Skeletal muscle satellite cell (primary cell): ENCODE measurements at regions not wholly inside any gene's neighbourhood (a gene's known extent, or its start where the extent isn't known, plus 50 kb on each side); places are given as distances from the start of the nearest gene placed in this dataset.

Experiments used
- H3K27me3 ChIP-seq: 2 replicates; pipeline ENCODE4 v1.7.0; 2013; ENCODE audit warnings: low read length; ENCODE audit not compliant: control insufficient read depth, insufficient read depth
- H3K36me3 ChIP-seq: 2 replicates; pipeline ENCODE4 v1.7.0; 2013; ENCODE audit warnings: mild to moderate bottlenecking, control low read depth, low read length; ENCODE audit not compliant: insufficient read depth
- H3K4me1 ChIP-seq: 2 replicates; pipeline ENCODE4 v1.7.0; 2013; ENCODE audit warnings: low read length; ENCODE audit not compliant: control insufficient read depth, insufficient read depth
- H3K4me2 ChIP-seq: 2 replicates; pipeline ENCODE4 v1.7.0; 2013; ENCODE audit warnings: mild to moderate bottlenecking, low read length
- H3K4me3 ChIP-seq: 2 replicates; pipeline ENCODE4 v1.7.0; 2013; ENCODE audit warnings: low read length
- H3K9ac ChIP-seq: 2 replicates; pipeline ENCODE4 v1.7.0; 2013; ENCODE audit warnings: mild to moderate bottlenecking, low read depth, low read length, moderate library complexity
- H3K9me3 ChIP-seq: replicated peaks from 2 replicates; pipeline ENCODE4 v1.7.0; 2013; ENCODE audit warnings: mild to moderate bottlenecking, control low read depth, low read length

DNA sequence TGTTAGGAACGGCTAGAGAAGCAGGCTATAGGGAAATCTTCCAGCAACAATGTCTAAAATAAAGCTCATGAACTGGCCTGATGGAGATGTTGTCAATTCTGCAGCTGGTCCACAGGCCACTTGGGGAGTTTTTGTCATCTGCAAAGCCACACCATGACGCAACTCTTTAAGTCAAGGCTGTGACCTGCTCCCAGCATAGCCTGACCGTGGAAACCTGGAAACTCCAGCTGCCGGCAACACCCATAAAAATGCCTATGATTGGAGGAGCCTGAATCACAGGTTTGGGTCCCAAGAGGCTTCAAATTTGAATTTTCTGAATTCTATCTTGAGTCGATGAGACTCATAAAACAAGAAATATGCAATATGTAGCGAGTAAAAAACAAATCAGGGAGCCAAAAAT is 969.2 kb upstream of the PRKX start:
- no peaks in the 10 kb centered on the region for H3K9me3 ChIP-seq
- no peak overlapping the region for H3K4me3 ChIP-seq

DNA sequence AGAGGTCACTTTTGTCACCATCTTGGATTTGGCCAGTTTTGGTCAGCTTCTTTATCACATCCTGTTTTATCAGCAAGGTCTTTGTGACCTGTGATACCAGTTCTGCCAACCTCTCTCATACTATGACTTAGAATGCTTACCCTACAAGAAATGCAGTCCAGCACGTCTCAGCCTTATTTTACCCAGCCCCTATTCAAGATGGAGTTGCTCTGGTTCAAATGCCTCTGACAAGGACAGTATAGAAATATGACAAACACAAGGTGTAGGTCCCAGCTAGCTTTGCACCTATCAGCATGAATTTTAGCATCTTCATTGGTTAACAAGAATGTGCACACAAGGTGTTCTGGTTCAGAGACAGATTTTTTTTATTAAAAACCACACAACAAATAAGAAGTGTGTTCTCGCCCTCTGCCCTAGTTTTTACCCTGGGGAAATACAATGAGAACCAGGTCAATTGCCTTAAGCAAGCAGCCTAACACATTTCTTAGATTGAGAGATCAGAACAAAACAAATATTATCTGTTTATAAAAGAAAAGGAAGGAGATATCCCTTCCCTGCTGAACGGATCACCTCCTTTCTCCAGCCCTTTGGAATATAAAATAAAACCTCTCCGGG is 962.3 kb upstream of the PRKX start:
- H3K9ac ChIP-seq = no peak overlapping the region
- H3K4me1 ChIP-seq = no peaks in the 10 kb centered on the region
- no peaks in the 10 kb centered on the region for H3K36me3 ChIP-seq
- no peak overlapping the region for H3K4me2 ChIP-seq
- peaks cover 8% of the 10 kb centered on the region for H3K9me3 ChIP-seq
- no peaks in the 10 kb centered on the region for H3K27me3 ChIP-seq
- H3K4me3 ChIP-seq = no peak overlapping the region

More for the DNA sequence above, 969.2 kb upstream of the PRKX start:
- no peaks in the 10 kb centered on the region for H3K4me1 ChIP-seq
- no peak overlapping the region for H3K4me2 ChIP-seq
- H3K27me3 ChIP-seq = no peaks in the 10 kb centered on the region
- H3K36me3 ChIP-seq = no peaks in the 10 kb centered on the region
- no peak overlapping the region for H3K9ac ChIP-seq

- H3K36me3 ChIP-seq = no peaks in the 10 kb centered on the region
- no peaks in the 10 kb centered on the region for H3K4me1 ChIP-seq
- no peak overlapping the region for H3K4me3 ChIP-seq
- no peak overlapping the region for H3K9ac ChIP-seq
- peaks cover 8% of the 10 kb centered on the region for H3K9me3 ChIP-seq
- no peaks in the 10 kb centered on the region for H3K27me3 ChIP-seq
- H3K4me2 ChIP-seq = no peak overlapping the region
Measured at GRCh38 chrX:4674028-4674782, 960.8 kb upstream of the PRKX start.

DNA sequence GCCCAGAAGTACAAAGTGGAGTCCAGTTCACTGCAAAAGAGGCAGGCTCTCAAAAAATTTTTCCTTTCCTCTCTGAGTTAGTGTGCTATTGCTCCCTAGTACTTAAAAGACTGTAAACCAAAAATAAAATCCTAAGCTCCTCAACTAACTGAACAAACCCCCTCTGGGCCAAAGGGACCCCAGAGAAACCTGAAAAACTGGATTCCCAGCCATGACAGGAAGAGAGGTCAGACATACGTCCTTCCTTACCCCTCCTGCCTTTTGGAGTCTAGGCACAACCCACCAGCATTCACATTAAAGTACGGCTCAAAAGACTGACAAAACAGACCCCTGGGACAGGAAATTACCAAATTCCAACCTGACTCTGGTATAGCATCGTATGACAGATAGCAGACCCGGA is 957.9 kb upstream of the PRKX start:
- Histone ChIP-seq H3K4me1 (no peaks in the 10 kb centered on the region), H3K36me3 (no peaks in the 10 kb centered on the region), H3K9ac (no peak overlapping the region), H3K27me3 (no peaks in the 10 kb centered on the region), H3K4me3 (no peak overlapping the region), H3K9me3 (peaks cover 8% of the 10 kb centered on the region), H3K4me2 (no peak overlapping the region)

DNA sequence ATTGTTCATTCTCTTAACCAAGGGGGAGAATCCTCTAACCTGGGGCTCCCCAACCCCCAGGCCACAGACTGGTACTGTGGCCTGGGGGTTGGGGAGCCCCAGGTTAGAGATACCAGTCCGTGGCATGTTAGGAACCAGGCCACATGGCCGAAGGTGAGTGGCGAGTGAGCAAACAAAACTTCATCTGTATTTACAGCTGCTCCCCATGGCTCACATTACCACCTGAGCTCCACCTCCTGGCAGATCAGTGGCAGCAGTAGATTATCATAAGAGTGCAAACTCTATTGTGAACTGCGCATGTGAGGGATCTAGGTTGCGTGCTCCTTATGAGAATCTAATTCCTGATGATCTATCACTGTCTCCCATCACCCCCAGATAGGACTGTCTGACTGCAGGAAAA is 957.2 kb upstream of the PRKX start:
- no peak overlapping the region for H3K4me2 ChIP-seq
- H3K4me3 ChIP-seq = no peak overlapping the region
- peaks cover 8% of the 10 kb centered on the region for H3K9me3 ChIP-seq
- H3K36me3 ChIP-seq = no peaks in the 10 kb centered on the region
- no peaks in the 10 kb centered on the region for H3K4me1 ChIP-seq
- no peaks in the 10 kb centered on the region for H3K27me3 ChIP-seq
- H3K9ac ChIP-seq = no peak overlapping the region

DNA sequence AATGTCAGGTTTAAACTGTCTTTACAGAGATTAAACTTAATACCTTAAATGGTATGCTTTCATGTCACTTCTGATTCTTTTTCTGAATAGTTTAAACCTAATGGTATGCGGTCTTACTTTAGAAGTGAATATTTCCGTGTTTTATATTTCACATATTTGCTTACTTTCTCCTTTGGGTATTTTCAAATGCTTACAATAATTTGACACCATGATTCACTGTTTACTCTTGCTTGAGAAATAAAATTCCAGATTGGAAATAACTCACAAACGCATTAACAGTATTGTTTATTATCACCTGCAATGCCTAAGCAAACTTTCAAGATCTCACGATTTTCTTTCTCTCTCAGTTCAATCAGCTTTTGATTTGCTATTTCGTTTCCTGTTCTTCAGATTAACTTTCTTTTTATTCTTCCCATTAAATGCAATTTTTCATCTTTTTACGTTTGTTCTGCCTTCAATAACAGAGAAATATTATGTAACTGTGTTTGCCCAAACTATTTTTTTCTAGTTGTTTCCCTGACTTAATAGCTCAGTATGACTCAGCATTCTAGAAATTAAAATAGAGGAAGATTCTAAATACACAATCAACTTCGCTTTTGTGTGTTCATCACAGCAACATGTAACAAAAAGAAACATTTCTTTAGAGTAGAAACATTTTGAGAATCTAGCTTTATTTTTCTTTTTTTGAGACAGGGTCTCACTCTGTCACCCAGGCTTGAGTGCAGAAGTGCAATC is 955.5 kb upstream of the PRKX start:
- no peaks in the 10 kb centered on the region for H3K4me1 ChIP-seq
- H3K4me3 ChIP-seq = no peak overlapping the region
- H3K9ac ChIP-seq = no peak overlapping the region
- no peaks in the 10 kb centered on the region for H3K36me3 ChIP-seq
- peaks cover 8% of the 10 kb centered on the region for H3K9me3 ChIP-seq
- H3K4me2 ChIP-seq = no peak overlapping the region
- H3K27me3 ChIP-seq = no peaks in the 10 kb centered on the region

DNA sequence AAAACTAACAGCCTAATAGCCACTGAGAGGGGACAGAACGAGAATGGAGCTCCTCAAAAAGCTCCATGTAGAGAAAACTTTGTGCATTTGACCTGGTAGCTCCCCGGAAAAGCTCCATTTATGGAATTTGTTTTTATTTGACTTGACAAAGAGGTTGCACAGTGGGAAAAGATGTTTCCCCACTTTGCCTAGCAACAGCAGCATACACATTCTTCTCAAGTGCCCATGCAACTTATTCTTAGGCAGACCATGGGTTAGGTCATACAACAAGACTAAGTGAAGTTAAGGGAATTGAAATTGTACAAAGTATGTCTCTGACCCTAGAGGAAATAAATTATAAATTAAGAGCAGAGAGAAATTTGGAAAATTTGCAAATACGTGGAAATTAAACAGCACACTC is 949.6 kb upstream of the PRKX start:
- no peak overlapping the region for H3K4me3 ChIP-seq
- no peaks in the 10 kb centered on the region for H3K4me1 ChIP-seq
- no peak overlapping the region for H3K9ac ChIP-seq
- no peaks in the 10 kb centered on the region for H3K36me3 ChIP-seq
- H3K27me3 ChIP-seq = no peaks in the 10 kb centered on the region
- H3K9me3 ChIP-seq = peaks cover 3% of the 10 kb centered on the region
- H3K4me2 ChIP-seq = no peak overlapping the region

GRCh38 chrX:4661771-4662170 is 948.3 kb upstream of the PRKX start:
- no peak overlapping the region for H3K4me3 ChIP-seq
- H3K4me2 ChIP-seq = no peak overlapping the region
- no peak overlapping the region for H3K9ac ChIP-seq
- H3K27me3 ChIP-seq = no peaks in the 10 kb centered on the region
- H3K9me3 ChIP-seq = peaks cover 3% of the 10 kb centered on the region
- H3K4me1 ChIP-seq = no peaks in the 10 kb centered on the region
- H3K36me3 ChIP-seq = no peaks in the 10 kb centered on the region

- no peaks in the 10 kb centered on the region for H3K36me3 ChIP-seq
- peaks cover 3% of the 10 kb centered on the region for H3K9me3 ChIP-seq
- H3K4me1 ChIP-seq = no peaks in the 10 kb centered on the region
- H3K4me3 ChIP-seq = no peak overlapping the region
- H3K4me2 ChIP-seq = no peak overlapping the region
- H3K9ac ChIP-seq = no peak overlapping the region
- no peaks in the 10 kb centered on the region for H3K27me3 ChIP-seq
Measured at GRCh38 chrX:4656419-4656818, 943.0 kb upstream of the PRKX start.

- Histone ChIP-seq H3K9me3 (peaks cover 3% of the 10 kb centered on the region), H3K27me3 (no peaks in the 10 kb centered on the region), H3K4me2 (no peak overlapping the region), H3K9ac (no peak overlapping the region), H3K4me1 (no peaks in the 10 kb centered on the region), H3K4me3 (no peak overlapping the region), H3K36me3 (no peaks in the 10 kb centered on the region)
Measured at GRCh38 chrX:4655743-4656142, 942.3 kb upstream of the PRKX start.

- no peak overlapping the region for H3K4me2 ChIP-seq
- no peak overlapping the region for H3K4me3 ChIP-seq
- H3K36me3 ChIP-seq = no peaks in the 10 kb centered on the region
- H3K9ac ChIP-seq = no peak overlapping the region
- H3K9me3 ChIP-seq = no peaks in the 10 kb centered on the region
- H3K4me1 ChIP-seq = no peaks in the 10 kb centered on the region
- H3K27me3 ChIP-seq = no peaks in the 10 kb centered on the region
Measured at GRCh38 chrX:4642114-4642513, 928.7 kb upstream of the PRKX start.
